Common myeloid progenitor, CD34-positive (primary cell): ENCODE measurements at regions not wholly inside any gene's neighbourhood (a gene's known extent, or its start where the extent isn't known, plus 50 kb on each side); places are given as distances from the start of the nearest gene placed in this dataset.
"Not testable (repeated sequence)": the region's sequence is repeated elsewhere in the genome, so short reads cannot be mapped to it uniquely, and the experiment has no call there.

Source experiments
- CTCF ChIA-PET: fragments of 350-600 bp; sonication (Branson Sonifier 250); formaldehyde crosslinking; loops from one replicate; lab custom pipeline; 2021; ENCODE audit warnings: antibody characterized with exemption; lab: Charles Lee
- POLR2A ChIA-PET: fragments of 350-600 bp; sonication (Branson Sonifier 250); formaldehyde crosslinking; loops from one replicate; lab custom pipeline; 2021; ENCODE audit warnings: antibody characterized with exemption; lab: Charles Lee
- DNase-seq, 3 donors: peaks; one replicate each; pipeline versions ENCODE4 v3.0.0 to v3.0.0-alpha.2; 2013
- H3K27ac ChIP-seq, 2 experiments: 1 replicate in 1 of 2; 2 replicates in 1 of 2; pipeline ENCODE4 v1.7.0; 2013; ENCODE audit warnings: inconsistent platforms in 2 of 2, low read length in 2 of 2, mild to moderate bottlenecking in 2 of 2, low read depth in 1 of 2, moderate library complexity in 1 of 2; ENCODE audit not compliant: severe bottlenecking in 2 of 2, insufficient read depth in 1 of 2, poor library complexity in 1 of 2
- H3K27me3 ChIP-seq, 5 experiments: replicated peaks in 2 of 5; 1 replicate in 3 of 5; 2 replicates in 2 of 5; pipeline versions ENCODE4 v1.6.1 to v1.7.0; 2013; ENCODE audit warnings: low read length in 4 of 5, mild to moderate bottlenecking in 2 of 5, moderate library complexity in 2 of 5, inconsistent platforms in 1 of 5; ENCODE audit not compliant: insufficient read depth in 5 of 5, control insufficient read depth in 4 of 5
- H3K36me3 ChIP-seq, 4 experiments: 1 replicate in 2 of 4; 2 replicates in 2 of 4; pipeline versions ENCODE4 v1.6.1 to v1.7.0; 2013; ENCODE audit warnings: low read length in 3 of 4, control low read depth in 1 of 4, mild to moderate bottlenecking in 1 of 4; ENCODE audit not compliant: control insufficient read depth in 4 of 4, insufficient read depth in 4 of 4
- H3K4me1 ChIP-seq, 4 experiments: 1 replicate in 3 of 4; 2 replicates in 1 of 4; pipeline versions ENCODE4 v1.6.1 to v1.7.1; 2013; ENCODE audit warnings: low read length in 3 of 4, mild to moderate bottlenecking in 3 of 4, control low read depth in 1 of 4, inconsistent platforms in 1 of 4, moderate library complexity in 1 of 4; ENCODE audit not compliant: control insufficient read depth in 4 of 4, insufficient read depth in 4 of 4; ENCODE audit errors: control extremely low read depth in 1 of 4
- H3K4me3 ChIP-seq, 7 experiments: 1 replicate in 4 of 7; 2 replicates in 3 of 7; pipeline versions ENCODE4 v1.5.1 to v1.7.0; 2013; ENCODE audit warnings: mild to moderate bottlenecking in 7 of 7, low read length in 6 of 7, moderate library complexity in 6 of 7, inconsistent platforms in 2 of 7, low read depth in 2 of 7, control low read depth in 1 of 7; ENCODE audit not compliant: insufficient read depth in 4 of 7, control insufficient read depth in 1 of 7; ENCODE audit errors: extremely low read depth in 1 of 7
- H3K9me3 ChIP-seq, 5 experiments: 1 replicate in 4 of 5; 2 replicates in 1 of 5; pipeline versions ENCODE4 v1.6.1 to v1.7.1; 2013; ENCODE audit warnings: low read length in 4 of 5, mild to moderate bottlenecking in 2 of 5, inconsistent platforms in 1 of 5, low read depth in 1 of 5, moderate library complexity in 1 of 5; ENCODE audit not compliant: control insufficient read depth in 4 of 5, insufficient read depth in 2 of 5; ENCODE audit errors: control extremely low read depth in 1 of 5
- WGBS: methylation state at CpG from one replicate; pipeline ENCODE4 v1.1.5; 2013; ENCODE audit not compliant: insufficient coverage; 5-methylcytosine and 5-hydroxymethylcytosine counted together

DNA sequence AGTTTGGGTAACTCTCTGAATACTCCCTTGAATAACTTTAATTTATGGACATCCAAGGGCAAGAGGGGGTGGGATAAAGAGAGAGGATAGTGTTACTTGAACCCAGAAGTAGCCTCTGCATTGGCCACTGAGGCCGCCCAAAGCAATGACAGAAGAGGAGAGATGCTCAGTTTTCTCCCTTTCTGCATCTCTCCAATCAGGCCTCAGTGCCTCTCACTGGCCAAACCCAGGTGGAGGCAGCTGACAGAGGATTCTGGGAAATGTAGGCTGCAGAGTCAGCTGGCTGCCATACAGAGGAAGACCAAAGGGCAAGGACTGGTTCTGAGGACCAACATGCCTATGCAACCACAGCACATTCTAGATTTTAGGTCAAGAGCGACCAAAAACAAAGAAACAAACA, 719.4 kb downstream of the MAT2B start:
- no peak for DNase-seq
- peaks cover 0 to 1% (median 0%) of the 10 kb centered on the region in 5 experiments for H3K9me3 ChIP-seq
- H3K36me3 ChIP-seq: no peaks in the 10 kb centered on the region
- no peak overlapping the region for H3K27ac ChIP-seq
- ChIA-PET CTCF (no interaction called here), POLR2A (no interaction called here)
- no peaks in the 10 kb centered on the region for H3K27me3 ChIP-seq
- WGBS: 100% methylated on average over 1 of the region's 2 CpGs
- no peaks in the 10 kb centered on the region for H3K4me1 ChIP-seq
- H3K4me3 ChIP-seq: no peak overlapping the region

DNA sequence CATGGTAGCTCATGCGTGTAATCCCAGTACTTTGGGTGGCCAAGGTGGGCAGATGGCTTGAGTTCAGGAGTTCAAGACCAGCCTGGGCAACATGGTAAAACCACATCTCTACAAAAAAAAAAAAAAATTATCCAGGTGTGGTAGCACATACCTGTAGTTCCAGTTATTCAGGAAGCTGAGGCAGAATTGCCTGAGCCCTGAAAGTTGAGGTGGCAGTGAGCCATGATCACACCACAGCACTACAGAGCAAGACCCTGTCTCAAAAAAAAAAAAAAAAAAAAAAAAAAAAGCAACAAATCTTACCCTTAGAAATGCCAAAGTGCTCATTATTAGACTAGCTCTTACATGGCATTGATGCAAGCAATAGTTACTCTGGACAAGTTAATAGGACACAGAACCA, 724.9 kb downstream of the MAT2B start:
- POLR2A ChIA-PET: no interaction called here
- Histone ChIP-seq H3K4me1 (no peaks in the 10 kb centered on the region), H3K9me3 (peaks cover 0 to 1% (median 0%) of the 10 kb centered on the region in 5 experiments), H3K27ac (no peak overlapping the region), H3K36me3 (no peaks in the 10 kb centered on the region), H3K4me3 (no peak overlapping the region), H3K27me3 (no peaks in the 10 kb centered on the region)
- CTCF ChIA-PET: no interaction called here
- DNase-seq: no peak
- WGBS: no CpG with 5 or more reads among the region's 1 CpG

- ChIA-PET POLR2A (no interaction called here), CTCF (no interaction called here)
- WGBS: 43% methylated on average over 1 of the region's 2 CpGs
- Histone ChIP-seq H3K4me1 (no peaks in the 10 kb centered on the region), H3K4me3 (no peak overlapping the region), H3K36me3 (no peaks in the 10 kb centered on the region), H3K27ac (no peak overlapping the region), H3K27me3 (no peaks in the 10 kb centered on the region), H3K9me3 (peaks cover 0 to 1% (median 0%) of the 10 kb centered on the region in 5 experiments)
- no peak for DNase-seq
Observed at GRCh38 chr5:164233791-164234190, 728.4 kb downstream of the MAT2B start.

- Histone ChIP-seq H3K27me3 (no peaks in the 10 kb centered on the region), H3K27ac (no peak overlapping the region), H3K36me3 (no peaks in the 10 kb centered on the region), H3K9me3 (no peaks in the 10 kb centered on the region), H3K4me1 (no peaks in the 10 kb centered on the region), H3K4me3 (no peak overlapping the region)
- ChIA-PET POLR2A (no interaction called here), CTCF (no interaction called here)
- no peak for DNase-seq
Observed at GRCh38 chr5:164234321-164234720, 728.9 kb downstream of the MAT2B start.

DNA sequence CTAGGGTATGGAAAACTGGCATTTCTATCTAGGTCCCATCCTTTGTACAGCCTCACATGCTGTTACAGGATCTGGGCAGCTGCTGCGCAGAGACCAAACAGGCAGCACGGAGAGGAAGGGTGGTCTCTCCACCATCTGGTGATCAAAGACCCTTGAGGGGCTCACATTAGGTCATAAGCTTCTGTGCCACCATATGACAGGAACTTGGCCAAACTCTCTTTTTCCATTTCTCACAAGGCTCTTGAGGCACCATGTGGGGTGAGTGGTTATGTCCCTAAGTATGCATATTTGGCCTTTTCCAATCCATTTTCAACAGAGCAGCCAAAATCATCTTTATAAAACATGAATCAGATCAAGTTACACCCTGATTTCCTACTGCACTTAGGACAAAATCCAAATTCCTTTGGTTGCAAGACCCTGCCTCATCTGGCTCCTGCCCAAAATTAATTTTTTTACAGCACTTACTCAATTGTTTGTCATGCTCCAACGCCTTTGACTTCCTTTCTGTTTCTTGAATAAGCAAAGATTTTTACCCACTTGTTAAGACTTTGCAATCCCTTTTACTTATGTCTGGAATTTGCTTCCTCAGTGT, 730.0 kb downstream of the MAT2B start:
- CTCF ChIA-PET: no interaction called here
- H3K9me3 ChIP-seq: no peaks in the 10 kb centered on the region
- H3K4me1 ChIP-seq: no peaks in the 10 kb centered on the region
- no peak overlapping the region for H3K27ac ChIP-seq
- DNase-seq: no peak
- H3K4me3 ChIP-seq: no peak overlapping the region
- POLR2A ChIA-PET: no interaction called here
- 63% methylated on average over 3 of the region's 3 CpGs for WGBS
- no peaks in the 10 kb centered on the region for H3K36me3 ChIP-seq
- no peaks in the 10 kb centered on the region for H3K27me3 ChIP-seq

DNA sequence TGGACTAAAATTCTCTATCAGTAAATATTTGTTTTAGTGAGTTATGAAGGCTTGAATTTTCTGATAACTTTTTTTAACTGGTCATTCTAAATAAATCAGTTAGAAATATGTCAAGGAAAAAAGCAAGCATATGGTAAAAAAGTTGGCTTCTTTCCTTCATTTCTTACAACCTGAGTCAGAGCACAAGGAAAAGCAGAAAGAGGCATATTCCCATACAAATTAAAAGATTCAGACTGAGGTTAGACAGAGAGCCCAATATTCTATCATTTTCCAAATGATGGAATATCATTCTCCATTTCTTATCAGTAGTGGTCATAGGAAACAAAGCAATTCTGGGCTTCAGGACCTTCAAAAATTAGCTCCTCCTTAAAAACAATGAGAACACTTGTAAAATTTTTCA, 732.1 kb downstream of the MAT2B start:
- ChIA-PET CTCF (no interaction called here), POLR2A (no interaction called here)
- no peak overlapping the region for H3K27ac ChIP-seq
- DNase-seq: no peak
- H3K4me1 ChIP-seq: no peaks in the 10 kb centered on the region
- no peaks in the 10 kb centered on the region for H3K27me3 ChIP-seq
- no peak overlapping the region for H3K4me3 ChIP-seq
- H3K9me3 ChIP-seq: no peaks in the 10 kb centered on the region
- no peaks in the 10 kb centered on the region for H3K36me3 ChIP-seq

DNA sequence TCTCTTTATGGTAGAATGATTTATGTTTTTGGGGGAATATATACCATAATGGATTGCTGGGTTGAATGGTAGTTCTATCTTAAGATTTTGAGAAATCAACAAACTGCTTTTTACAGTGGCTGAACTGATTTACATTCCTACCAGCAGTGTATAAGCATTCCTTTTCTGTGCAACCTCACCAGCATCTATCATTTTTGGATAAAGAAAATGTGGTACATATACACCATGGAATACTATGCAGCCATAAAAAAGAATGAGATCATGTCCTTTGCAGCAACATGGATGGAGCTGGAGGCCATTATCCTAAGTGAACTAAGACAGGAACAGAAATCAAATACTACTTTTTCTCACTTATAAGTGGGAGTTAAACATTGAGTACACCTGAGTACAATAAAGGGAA, 746.4 kb downstream of the MAT2B start:
- H3K27me3 ChIP-seq, H3K36me3 ChIP-seq, POLR2A ChIA-PET, DNase-seq, H3K9me3 ChIP-seq, CTCF ChIA-PET, H3K4me3 ChIP-seq, H3K4me1 ChIP-seq, H3K27ac ChIP-seq: not testable (repeated sequence)
